ENCODE measurements at regions not wholly inside any gene's neighbourhood (a gene's known extent, or its start where the extent isn't known, plus 50 kb on each side); places are given as distances from the start of the nearest gene placed in this dataset.

GRCh38 chr9:107918749-107919148, 429.2 kb upstream of the KLF4 start:
- TF ChIP-seq CTCF (conservative IDR thresholded peaks at IDR 0.05; ENCODE audit: low read depth, low read length) = no peak
- no peak for TF ChIP-seq RAD21 (IDR thresholded peaks at IDR 0.05; ENCODE audit: low read length)
